ENCODE measurements at regions not wholly inside any gene's neighbourhood (a gene's known extent, or its start where the extent isn't known, plus 50 kb on each side); places are given as distances from the start of the nearest gene placed in this dataset.
A peak's percentile ranks its signal among the peaks of the same experiment; 100 is the strongest.
"Not testable (repeated sequence)": the region's sequence is repeated elsewhere in the genome, so short reads cannot be mapped to it uniquely, and the experiment has no call there.

- intact Hi-C loops (cut with DNase I); DNase-seq: not testable (repeated sequence)
Measured at GRCh38 chr20:26160916-26161315, 464.3 kb upstream of the ZNF337 start.

DNA sequence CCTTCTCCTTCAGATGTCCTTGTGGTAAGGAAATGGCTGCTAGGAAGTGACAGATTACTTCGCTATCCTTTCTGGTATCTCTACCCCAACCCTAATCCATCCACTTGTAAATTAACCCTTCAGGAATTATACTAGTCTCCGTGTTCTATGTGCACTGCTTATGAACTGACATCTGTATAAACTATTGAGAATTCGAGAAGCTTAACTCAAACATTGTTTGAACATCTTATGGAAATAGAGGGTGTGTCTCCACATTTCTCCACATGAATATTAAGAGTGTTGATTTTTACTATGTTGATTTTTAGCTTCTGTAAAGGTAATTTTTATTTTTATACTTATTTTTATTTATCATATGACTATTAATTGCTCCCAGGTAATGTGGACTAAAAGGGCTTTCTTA is 457.6 kb upstream of the ZNF337 start:
- DNase-seq, result no peak
- intact Hi-C loops (cut with DNase I), result no loop called here

GRCh38 chr20:26135325-26136110 is 438.9 kb upstream of the ZNF337 start:
- DNase-seq, result no peak
- intact Hi-C loops (cut with DNase I), result no loop called here

DNA sequence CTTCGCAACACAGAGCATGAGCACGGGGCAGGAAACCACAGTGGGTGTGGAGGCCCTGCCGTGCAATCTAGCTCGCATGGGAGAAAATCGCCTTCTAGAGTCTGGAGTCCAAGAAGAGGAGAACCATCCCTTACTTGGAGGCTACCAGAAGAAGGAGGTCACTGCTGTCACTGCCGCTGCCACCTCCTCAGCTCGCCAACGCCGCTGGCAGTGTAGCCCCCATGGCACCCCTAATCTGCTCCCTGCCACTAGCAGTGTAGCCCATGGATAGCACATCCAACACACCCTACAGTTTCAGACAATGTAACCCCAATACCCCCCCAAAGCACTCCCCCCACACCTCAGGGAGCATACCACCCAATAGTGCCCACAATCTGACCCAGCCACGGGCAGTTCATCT is 438.0 kb upstream of the ZNF337 start:
- no peak for DNase-seq
- intact Hi-C loops (cut with DNase I), result no loop called here

GRCh38 chr20:26133794-26134193 is 437.1 kb upstream of the ZNF337 start:
- not testable (repeated sequence) for DNase-seq

GRCh38 chr20:26120920-26121319 is 424.3 kb upstream of the ZNF337 start:
- DNase-seq; intact Hi-C loops (cut with DNase I): not testable (repeated sequence)

More at GRCh38 chr20:26133794-26134193, 437.1 kb upstream of the ZNF337 start:
- intact Hi-C loops (cut with DNase I), result not testable (repeated sequence)

GRCh38 chr20:26094498-26094897 is 397.8 kb upstream of the ZNF337 start:
- intact Hi-C loops (cut with DNase I); DNase-seq: not testable (repeated sequence)

DNA sequence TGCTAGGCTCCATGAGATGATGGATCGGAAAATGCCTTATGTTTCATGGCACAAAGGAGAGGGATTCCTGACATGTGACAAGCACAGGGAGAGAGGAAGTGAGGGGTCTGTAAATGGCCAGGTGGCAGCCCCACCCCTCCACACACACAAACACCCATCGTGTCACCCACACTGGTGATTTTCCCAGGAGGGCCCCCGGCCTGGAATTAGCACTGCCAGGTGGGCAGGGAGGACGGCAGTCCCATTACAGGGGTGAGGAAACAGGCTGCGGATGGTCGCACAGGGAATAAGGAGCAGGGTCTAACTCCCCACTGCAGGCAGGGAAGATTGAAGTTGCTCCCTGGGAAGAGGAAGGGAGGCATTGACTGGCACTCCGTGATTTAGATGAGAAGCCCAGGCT is 395.3 kb upstream of the ZNF337 start:
- DNase-seq; intact Hi-C loops (cut with DNase I): not testable (repeated sequence)

DNA sequence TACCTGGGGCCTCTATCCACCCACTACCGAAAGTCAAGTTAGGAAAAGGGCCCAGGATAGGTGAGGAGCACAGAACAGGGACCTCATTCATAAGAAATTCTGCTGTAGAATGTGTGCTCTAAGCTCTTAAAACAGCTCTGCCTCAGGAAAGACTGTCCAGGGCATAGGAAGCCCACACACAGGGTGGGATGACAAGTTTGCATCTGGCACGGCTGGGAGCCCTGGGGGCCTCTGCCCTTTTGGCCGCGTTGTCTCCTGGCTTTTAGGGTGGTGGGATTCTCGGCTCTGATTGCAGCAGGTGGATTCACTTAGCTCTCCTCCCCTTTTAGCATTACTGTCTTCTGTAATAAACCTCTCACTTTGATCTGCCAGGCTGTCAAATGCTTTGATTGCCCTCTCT is 389.5 kb upstream of the ZNF337 start:
- intact Hi-C loops (cut with DNase I); DNase-seq: not testable (repeated sequence)

DNA sequence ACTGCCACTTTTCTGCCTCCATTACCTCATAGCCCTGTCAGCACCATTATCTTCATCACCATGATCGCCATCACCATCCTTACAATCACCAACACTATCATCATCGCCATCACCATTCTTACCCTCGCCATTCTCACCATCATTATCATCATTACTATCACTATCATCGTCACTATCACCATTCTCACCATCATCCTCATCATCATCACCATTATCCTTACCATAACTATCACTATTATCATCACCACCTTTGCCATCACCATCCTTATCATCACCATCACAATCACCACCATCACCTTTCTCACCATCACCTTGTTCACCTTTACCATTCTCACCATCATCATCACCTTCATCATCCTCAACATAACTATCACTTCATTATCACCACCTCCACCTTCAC is 377.3 kb upstream of the ZNF337 start:
- intact Hi-C loops (cut with DNase I); DNase-seq: not testable (repeated sequence)

GRCh38 chr20:26059324-26059723 is 362.7 kb upstream of the ZNF337 start:
- intact Hi-C loops (cut with DNase I); DNase-seq: not testable (repeated sequence)

DNA sequence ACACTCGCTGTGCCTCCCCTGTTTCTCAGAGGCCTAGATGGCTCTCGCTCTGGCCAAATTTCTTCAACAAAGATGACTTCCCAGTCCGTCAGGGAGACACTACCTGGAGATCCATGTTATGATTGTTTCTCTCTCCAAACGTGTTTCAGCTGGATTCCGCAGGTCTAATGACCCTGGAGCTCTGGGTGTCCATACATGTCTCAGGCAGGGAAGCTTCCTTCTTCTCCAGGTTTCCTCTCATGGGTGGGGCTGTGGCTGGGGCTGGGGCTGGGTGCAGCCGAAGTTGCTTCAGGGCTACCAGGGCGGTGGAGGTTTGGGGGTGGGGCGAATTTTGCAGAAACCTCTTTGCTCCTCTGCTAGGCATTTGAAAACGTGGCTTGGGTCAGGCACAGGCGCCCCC is 361.8 kb upstream of the ZNF337 start:
- DNase-seq; intact Hi-C loops (cut with DNase I): not testable (repeated sequence)

GRCh38 chr20:26057135-26057752 is 360.6 kb upstream of the ZNF337 start:
- intact Hi-C loops (cut with DNase I); DNase-seq: not testable (repeated sequence)

GRCh38 chr20:26025792-26026191 is 329.1 kb upstream of the ZNF337 start:
- DNase-seq; intact Hi-C loops (cut with DNase I): not testable (repeated sequence)

DNA sequence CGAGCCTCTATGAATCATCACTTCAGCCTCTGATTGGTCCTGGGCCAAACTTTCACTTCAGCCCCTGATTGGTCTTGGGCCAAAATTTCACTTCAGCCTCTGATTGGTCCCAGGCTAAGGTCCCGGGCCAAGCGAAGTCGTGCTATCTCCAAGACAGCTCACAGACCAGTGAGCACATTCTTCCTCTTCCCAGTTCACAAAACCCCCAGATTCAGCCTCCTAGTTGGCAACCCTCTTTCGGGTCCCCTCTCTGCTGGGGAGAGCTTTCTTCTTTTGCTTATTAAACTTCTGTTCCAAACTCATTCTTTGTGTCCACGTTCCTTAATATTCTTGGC is 314.3 kb upstream of the ZNF337 start:
- DNase-seq; intact Hi-C loops (cut with DNase I): not testable (repeated sequence)

GRCh38 chr20:26010224-26010941 is 313.7 kb upstream of the ZNF337 start:
- peak in 10 of 42 donors; percentile 5 to 51 (median 23) for DNase-seq
- intact Hi-C loops (cut with DNase I), result not testable (repeated sequence)

DNA sequence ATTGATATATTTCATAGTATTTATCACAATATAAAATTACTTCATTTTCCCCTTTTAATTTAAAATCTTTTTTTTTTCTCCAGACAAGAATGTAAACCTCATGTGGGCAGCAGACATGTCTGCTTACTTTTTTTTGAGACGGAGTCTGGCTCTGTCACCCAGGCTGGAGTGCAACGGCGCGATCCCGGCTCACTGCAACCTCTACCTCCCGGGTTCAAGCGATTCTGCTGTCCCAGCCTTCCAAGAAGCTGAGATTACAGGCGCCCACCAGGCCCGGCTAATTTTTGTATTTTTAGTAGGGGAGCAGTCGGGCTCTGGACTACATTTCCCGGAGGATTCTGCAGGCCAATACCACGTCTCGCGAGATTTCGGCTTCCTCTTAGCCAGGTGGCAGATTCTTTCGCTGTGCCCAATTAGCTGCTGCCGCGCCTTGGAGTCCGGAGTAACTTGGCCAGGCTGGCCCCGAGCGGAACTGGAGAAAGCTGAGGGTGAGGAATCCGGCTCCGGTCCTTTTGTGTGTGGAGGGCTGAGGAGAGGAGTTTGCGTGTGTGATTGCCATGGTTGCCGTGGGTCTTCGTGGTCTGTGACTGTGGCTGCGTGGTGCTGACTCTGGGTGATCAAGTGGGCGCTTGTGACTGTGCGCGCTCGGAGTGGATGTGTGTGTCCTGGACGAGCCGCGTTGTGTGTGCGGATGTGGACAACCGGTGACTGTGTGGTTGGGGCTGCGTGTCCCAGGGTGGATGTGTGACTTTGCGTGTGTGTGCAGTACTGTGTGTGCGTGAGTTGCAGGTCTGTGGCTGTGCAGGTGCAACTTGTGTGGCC is 313.0 kb upstream of the ZNF337 start:
- intact Hi-C loops (cut with DNase I), result not testable (repeated sequence)
- peak; percentile 75 to 93 (median 87) for DNase-seq

GRCh38 chr20:26008026-26008425 is 311.4 kb upstream of the ZNF337 start:
- intact Hi-C loops (cut with DNase I), result not testable (repeated sequence)
- peak in 3 of 42 donors; percentile 3 to 27 (median 18) for DNase-seq

DNA sequence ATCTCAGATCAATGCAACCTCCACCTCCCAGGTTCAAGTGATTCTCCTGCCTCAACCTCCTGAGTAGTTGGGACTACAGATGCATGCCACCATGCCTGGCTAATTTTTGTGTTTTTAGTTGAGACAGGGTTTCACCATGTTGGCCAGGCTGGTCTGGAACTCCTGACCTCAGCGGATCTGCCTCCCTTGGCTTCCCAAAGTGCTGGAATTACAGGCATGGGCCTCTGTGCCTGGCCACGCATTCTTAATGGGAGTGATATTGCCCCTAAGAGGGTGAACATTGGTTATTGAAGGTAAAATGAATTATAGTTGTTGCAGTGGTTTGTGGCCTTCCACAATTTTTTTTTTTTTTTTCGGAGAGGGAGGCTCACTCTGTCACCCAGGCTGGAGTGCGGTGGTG is 309.5 kb upstream of the ZNF337 start:
- intact Hi-C loops (cut with DNase I), result not testable (repeated sequence)

More for the DNA sequence above, 309.5 kb upstream of the ZNF337 start:
- DNase-seq, result peak in 2 of 42 donors; percentile 9 to 15

Data from head of caudate nucleus (tissue), 42 donors.